NB4 (cell line): ENCODE measurements at regions not wholly inside any gene's neighbourhood (a gene's known extent, or its start where the extent isn't known, plus 50 kb on each side); places are given as distances from the start of the nearest gene placed in this dataset.

Source experiments
- MYC ChIP-seq: IDR thresholded peaks from 2 replicates; pipeline ENCODE4 v1.6.1; 2011; ENCODE audit warnings: low read depth, low read length
- TF ChIP-seq, protein P1 (sequence below): IDR thresholded peaks from one replicate; pipeline ENCODE4 v1.5.1; 2012; ENCODE audit warnings: low read depth, low read length

DNA sequence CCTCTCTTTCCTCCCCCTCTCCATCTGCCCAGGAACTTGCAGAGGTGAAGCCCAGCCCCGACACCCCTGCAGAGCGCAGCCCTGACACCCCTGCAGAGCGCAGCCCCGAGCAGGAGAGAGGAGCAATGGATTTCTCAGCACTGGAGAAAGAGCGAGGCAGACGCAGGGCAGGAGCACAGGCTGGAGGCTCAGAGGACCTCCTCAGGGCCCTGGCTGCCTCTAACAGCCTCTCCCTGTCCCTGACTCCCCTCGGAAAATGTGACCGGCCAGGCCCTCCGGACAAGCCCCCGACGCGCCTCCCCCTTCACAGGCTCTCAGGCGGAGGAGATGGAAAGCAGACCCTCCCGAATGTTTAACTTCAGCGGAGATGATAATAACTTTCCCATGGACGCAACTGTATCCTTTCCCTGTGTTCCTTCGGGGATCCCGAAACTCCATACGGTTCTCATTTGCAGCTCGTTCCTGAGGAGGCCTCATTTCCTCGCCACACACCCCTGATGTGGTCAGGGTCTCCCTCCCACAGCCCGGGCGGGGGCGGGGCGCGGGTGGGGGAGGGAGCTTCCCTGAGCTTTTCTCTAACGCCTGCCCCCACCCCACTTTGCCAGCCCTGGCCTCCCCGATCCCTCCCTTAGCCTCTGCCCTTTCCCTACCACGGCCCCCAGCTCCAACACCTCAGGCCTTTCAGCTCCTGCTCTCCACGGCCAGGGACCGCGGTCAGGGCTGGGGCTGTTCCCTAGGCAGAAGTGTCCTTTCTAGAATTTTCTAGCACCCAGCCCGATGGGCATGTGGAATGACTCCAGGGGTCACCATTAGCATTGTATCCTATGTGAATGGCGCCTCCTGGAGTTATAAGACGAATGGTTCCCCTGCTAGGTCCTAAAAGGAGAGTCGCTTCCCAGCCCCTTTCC, 201.1 kb upstream of the BCOR start:
- TF ChIP-seq, protein P1, sequence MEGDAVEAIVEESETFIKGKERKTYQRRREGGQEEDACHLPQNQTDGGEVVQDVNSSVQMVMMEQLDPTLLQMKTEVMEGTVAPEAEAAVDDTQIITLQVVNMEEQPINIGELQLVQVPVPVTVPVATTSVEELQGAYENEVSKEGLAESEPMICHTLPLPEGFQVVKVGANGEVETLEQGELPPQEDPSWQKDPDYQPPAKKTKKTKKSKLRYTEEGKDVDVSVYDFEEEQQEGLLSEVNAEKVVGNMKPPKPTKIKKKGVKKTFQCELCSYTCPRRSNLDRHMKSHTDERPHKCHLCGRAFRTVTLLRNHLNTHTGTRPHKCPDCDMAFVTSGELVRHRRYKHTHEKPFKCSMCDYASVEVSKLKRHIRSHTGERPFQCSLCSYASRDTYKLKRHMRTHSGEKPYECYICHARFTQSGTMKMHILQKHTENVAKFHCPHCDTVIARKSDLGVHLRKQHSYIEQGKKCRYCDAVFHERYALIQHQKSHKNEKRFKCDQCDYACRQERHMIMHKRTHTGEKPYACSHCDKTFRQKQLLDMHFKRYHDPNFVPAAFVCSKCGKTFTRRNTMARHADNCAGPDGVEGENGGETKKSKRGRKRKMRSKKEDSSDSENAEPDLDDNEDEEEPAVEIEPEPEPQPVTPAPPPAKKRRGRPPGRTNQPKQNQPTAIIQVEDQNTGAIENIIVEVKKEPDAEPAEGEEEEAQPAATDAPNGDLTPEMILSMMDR = peak; percentile 24
- no peak for TF ChIP-seq MYC
